Jurkat, Clone E6-1 (cell line): ENCODE measurements at regions not wholly inside any gene's neighbourhood (a gene's known extent, or its start where the extent isn't known, plus 50 kb on each side); places are given as distances from the start of the nearest gene placed in this dataset.
"Not testable (repeated sequence)": the region's sequence is repeated elsewhere in the genome, so short reads cannot be mapped to it uniquely, and the experiment has no call there.

Source experiments
- DNase-seq: peaks from one replicate; pipeline ENCODE4 v3.0.0-alpha.2; 2011; ENCODE audit warnings: low read depth, low spot score
- H3K4me3 ChIP-seq: 2 replicates; pipeline ENCODE4 v1.5.1; 2011; ENCODE audit warnings: mild to moderate bottlenecking, low read length, control low read depth, moderate library complexity

- no peak for DNase-seq
- H3K4me3 ChIP-seq = no peak overlapping the region
Observed at GRCh38 chr3:72165317-72165716, 380.4 kb upstream of the PROK2 start.

GRCh38 chr3:72164635-72164978 is 379.7 kb upstream of the PROK2 start:
- DNase-seq = no peak
- H3K4me3 ChIP-seq = no peak overlapping the region

- DNase-seq = peak; percentile 64
- no peak overlapping the region for H3K4me3 ChIP-seq
Observed at GRCh38 chr3:72163809-72164634, 379.1 kb upstream of the PROK2 start.

- DNase-seq = no peak
- H3K4me3 ChIP-seq = no peak overlapping the region
Observed at GRCh38 chr3:72162649-72163184, 377.8 kb upstream of the PROK2 start.

GRCh38 chr3:72161881-72162595 is 377.1 kb upstream of the PROK2 start:
- no peak overlapping the region for H3K4me3 ChIP-seq
- DNase-seq = no peak

GRCh38 chr3:72161285-72161684 is 376.3 kb upstream of the PROK2 start:
- H3K4me3 ChIP-seq, DNase-seq: not testable (repeated sequence)

GRCh38 chr3:72160351-72160750 is 375.4 kb upstream of the PROK2 start:
- no peak overlapping the region for H3K4me3 ChIP-seq
- DNase-seq = no peak

GRCh38 chr3:72159487-72159886 is 374.5 kb upstream of the PROK2 start:
- DNase-seq = no peak
- H3K4me3 ChIP-seq = no peak overlapping the region

GRCh38 chr3:72158639-72159326 is 373.8 kb upstream of the PROK2 start:
- H3K4me3 ChIP-seq = no peak overlapping the region
- DNase-seq = no peak

- no peak for DNase-seq
- no peak overlapping the region for H3K4me3 ChIP-seq
Observed at GRCh38 chr3:72157748-72158638, 373.0 kb upstream of the PROK2 start.

- H3K4me3 ChIP-seq = no peak overlapping the region
- no peak for DNase-seq
Observed at GRCh38 chr3:72155391-72156064, 370.6 kb upstream of the PROK2 start.

GRCh38 chr3:72154391-72155335 is 369.7 kb upstream of the PROK2 start:
- H3K4me3 ChIP-seq = no peak overlapping the region

GRCh38 chr3:72153477-72154314 is 368.7 kb upstream of the PROK2 start:
- DNase-seq = no peak
- no peak overlapping the region for H3K4me3 ChIP-seq

More at GRCh38 chr3:72154391-72155335, 369.7 kb upstream of the PROK2 start:
- no peak for DNase-seq

GRCh38 chr3:72152551-72153476 is 367.9 kb upstream of the PROK2 start:
- no peak overlapping the region for H3K4me3 ChIP-seq
- no peak for DNase-seq

- DNase-seq = no peak
- no peak overlapping the region for H3K4me3 ChIP-seq
Observed at GRCh38 chr3:72151465-72152238, 366.7 kb upstream of the PROK2 start.
